ENCODE measurements at regions not wholly inside any gene's neighbourhood (a gene's known extent, or its start where the extent isn't known, plus 50 kb on each side); places are given as distances from the start of the nearest gene placed in this dataset.

GRCh38 chr3:166279636-166280035 lies 442.4 kb upstream of the BCHE start:
- TF ChIP-seq, protein P1, sequence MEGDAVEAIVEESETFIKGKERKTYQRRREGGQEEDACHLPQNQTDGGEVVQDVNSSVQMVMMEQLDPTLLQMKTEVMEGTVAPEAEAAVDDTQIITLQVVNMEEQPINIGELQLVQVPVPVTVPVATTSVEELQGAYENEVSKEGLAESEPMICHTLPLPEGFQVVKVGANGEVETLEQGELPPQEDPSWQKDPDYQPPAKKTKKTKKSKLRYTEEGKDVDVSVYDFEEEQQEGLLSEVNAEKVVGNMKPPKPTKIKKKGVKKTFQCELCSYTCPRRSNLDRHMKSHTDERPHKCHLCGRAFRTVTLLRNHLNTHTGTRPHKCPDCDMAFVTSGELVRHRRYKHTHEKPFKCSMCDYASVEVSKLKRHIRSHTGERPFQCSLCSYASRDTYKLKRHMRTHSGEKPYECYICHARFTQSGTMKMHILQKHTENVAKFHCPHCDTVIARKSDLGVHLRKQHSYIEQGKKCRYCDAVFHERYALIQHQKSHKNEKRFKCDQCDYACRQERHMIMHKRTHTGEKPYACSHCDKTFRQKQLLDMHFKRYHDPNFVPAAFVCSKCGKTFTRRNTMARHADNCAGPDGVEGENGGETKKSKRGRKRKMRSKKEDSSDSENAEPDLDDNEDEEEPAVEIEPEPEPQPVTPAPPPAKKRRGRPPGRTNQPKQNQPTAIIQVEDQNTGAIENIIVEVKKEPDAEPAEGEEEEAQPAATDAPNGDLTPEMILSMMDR (IDR thresholded peaks at IDR 0.05): no peak
- no peak for TF ChIP-seq POLR2A (IDR thresholded peaks at IDR 0.05)

Measured in prostate gland (tissue), 2 donors.